HG03432 (cell line): ENCODE measurements at regions not wholly inside any gene's neighbourhood (a gene's known extent, or its start where the extent isn't known, plus 50 kb on each side); places are given as distances from the start of the nearest gene placed in this dataset.
"Not testable (repeated sequence)": the region's sequence is repeated elsewhere in the genome, so short reads cannot be mapped to it uniquely, and the experiment has no call there.

Experiments used
- ATAC-seq: cut with Tn5 transposase; IDR thresholded peaks from one replicate; pipeline ENCODE4 v1.9.1; 2021; ENCODE audit warnings: mild to moderate bottlenecking, moderate library complexity; ENCODE audit not compliant: unreplicated experiment

GRCh38 chr12:58405363-58405762, 464.0 kb downstream of the ATP23 start:
- ATAC-seq = no peak

GRCh38 chr12:58408516-58408915, 467.1 kb downstream of the ATP23 start:
- ATAC-seq = no peak

GRCh38 chr12:58412461-58413060, 471.2 kb downstream of the ATP23 start:
- ATAC-seq = no peak

GRCh38 chr12:58413794-58414193, 472.4 kb downstream of the ATP23 start:
- no peak for ATAC-seq

- ATAC-seq = no peak
Measured at GRCh38 chr12:58414398-58414871, 473.1 kb downstream of the ATP23 start.

GRCh38 chr12:58415716-58416115, 474.3 kb downstream of the ATP23 start:
- no peak for ATAC-seq

- no peak for ATAC-seq
Measured at GRCh38 chr12:58416236-58416635, 474.9 kb downstream of the ATP23 start.

- no peak for ATAC-seq
Measured at GRCh38 chr12:58419196-58419760, 477.9 kb downstream of the ATP23 start.

- ATAC-seq = no peak
Measured at GRCh38 chr12:58419905-58420304, 478.5 kb downstream of the ATP23 start.

- ATAC-seq = no peak
Measured at GRCh38 chr12:58420503-58420902, 479.1 kb downstream of the ATP23 start.

- ATAC-seq = no peak
Measured at GRCh38 chr12:58421990-58422389, 480.6 kb downstream of the ATP23 start.

- ATAC-seq = peak; percentile 27
Measured at GRCh38 chr12:58424735-58425392, 483.5 kb downstream of the ATP23 start.

GRCh38 chr12:58425481-58426392, 484.4 kb downstream of the ATP23 start:
- peak; percentile 93 for ATAC-seq

- ATAC-seq = not testable (repeated sequence)
Measured at GRCh38 chr12:58426437-58426836, 485.1 kb downstream of the ATP23 start.

GRCh38 chr12:58433959-58434358, 486.3 kb downstream of the LRIG3 start:
- ATAC-seq = no peak

- no peak for ATAC-seq
Measured at GRCh38 chr12:58434726-58435125, 485.6 kb downstream of the LRIG3 start.

- ATAC-seq = peak; percentile 56
Measured at GRCh38 chr12:58435647-58436046, 484.7 kb downstream of the LRIG3 start.

- no peak for ATAC-seq
Measured at GRCh38 chr12:58441483-58441882, 478.8 kb downstream of the LRIG3 start.

GRCh38 chr12:58443273-58443980, 476.9 kb downstream of the LRIG3 start:
- peak; percentile 87 for ATAC-seq

- no peak for ATAC-seq
Measured at GRCh38 chr12:58443981-58444371, 476.3 kb downstream of the LRIG3 start.
